ENCODE measurements at regions not wholly inside any gene's neighbourhood (a gene's known extent, or its start where the extent isn't known, plus 50 kb on each side); places are given as distances from the start of the nearest gene placed in this dataset.

- Histone ChIP-seq H3K4me1 (ENCODE audit: control insufficient read depth in 2 of 2, insufficient read depth in 2 of 2, low read length in 2 of 2) (no peaks in the 10 kb centered on the region), H3K27me3 (ENCODE audit: control insufficient read depth in 2 of 2, insufficient read depth in 2 of 2, low read length in 2 of 2) (no peaks in the 10 kb centered on the region)
These were observed 417.8 kb upstream of the INTU start for GRCh38 chr4:127214931-127215330.

GRCh38 chr4:127217586-127218229, 415.0 kb upstream of the INTU start:
- Histone ChIP-seq H3K27me3 (ENCODE audit: control insufficient read depth in 2 of 2, insufficient read depth in 2 of 2, low read length in 2 of 2) (no peaks in the 10 kb centered on the region), H3K36me3 (ENCODE audit: control insufficient read depth in 2 of 2, insufficient read depth in 2 of 2, low read length in 2 of 2) (no peaks in the 10 kb centered on the region), H3K4me1 (ENCODE audit: control insufficient read depth in 2 of 2, insufficient read depth in 2 of 2, low read length in 2 of 2) (no peaks in the 10 kb centered on the region), H3K9ac (ENCODE audit: low read depth in 1 of 2, low read length in 2 of 2) (no peak overlapping the region), H3K9me3 (ENCODE audit: control insufficient read depth in 2 of 2, low read length in 2 of 2) (no peaks in the 10 kb centered on the region), H3K27ac (ENCODE audit: low read depth in 2 of 2, low read length in 2 of 2) (no peak overlapping the region), H3K4me3 (ENCODE audit: low read length in 2 of 2) (no peak overlapping the region)

More at GRCh38 chr4:127214931-127215330, 417.8 kb upstream of the INTU start:
- Histone ChIP-seq H3K9ac (ENCODE audit: low read depth in 1 of 2, low read length in 2 of 2) (no peak overlapping the region), H3K36me3 (ENCODE audit: control insufficient read depth in 2 of 2, insufficient read depth in 2 of 2, low read length in 2 of 2) (no peaks in the 10 kb centered on the region), H3K27ac (ENCODE audit: low read depth in 2 of 2, low read length in 2 of 2) (no peak overlapping the region), H3K4me3 (ENCODE audit: low read length in 2 of 2) (no peak overlapping the region), H3K9me3 (ENCODE audit: control insufficient read depth in 2 of 2, low read length in 2 of 2) (peaks cover 0 to under 1% of the 10 kb centered on the region in 2 donors)

DNA sequence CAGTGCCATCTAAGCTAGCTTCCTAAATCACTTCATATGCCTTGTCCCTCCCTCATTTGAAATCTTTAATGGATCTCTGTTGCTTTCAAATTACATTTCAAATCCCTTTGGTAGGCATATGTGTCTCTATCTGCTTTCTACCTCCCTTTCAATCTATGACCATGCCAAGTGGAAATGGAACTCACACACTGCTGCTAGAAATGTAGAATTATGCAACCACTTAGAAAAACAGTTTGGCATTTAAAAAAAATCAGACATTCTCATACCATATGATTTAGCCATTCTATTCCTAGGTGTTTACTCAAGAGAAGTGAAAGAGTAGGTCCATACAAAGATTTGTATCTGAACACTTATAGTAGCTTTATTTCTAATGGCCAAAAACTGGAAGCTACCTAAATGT, 413.5 kb upstream of the INTU start:
- Histone ChIP-seq H3K9me3 (ENCODE audit: control insufficient read depth in 2 of 2, low read length in 2 of 2) (no peaks in the 10 kb centered on the region), H3K27me3 (ENCODE audit: control insufficient read depth in 2 of 2, insufficient read depth in 2 of 2, low read length in 2 of 2) (no peaks in the 10 kb centered on the region), H3K4me1 (ENCODE audit: control insufficient read depth in 2 of 2, insufficient read depth in 2 of 2, low read length in 2 of 2) (no peaks in the 10 kb centered on the region), H3K36me3 (ENCODE audit: control insufficient read depth in 2 of 2, insufficient read depth in 2 of 2, low read length in 2 of 2) (no peaks in the 10 kb centered on the region), H3K4me3 (ENCODE audit: low read length in 2 of 2) (no peak overlapping the region), H3K9ac (ENCODE audit: low read depth in 1 of 2, low read length in 2 of 2) (no peak overlapping the region), H3K27ac (ENCODE audit: low read depth in 2 of 2, low read length in 2 of 2) (no peak overlapping the region)

- no peaks in the 10 kb centered on the region for H3K27me3 ChIP-seq (ENCODE audit: control insufficient read depth in 2 of 2, insufficient read depth in 2 of 2, low read length in 2 of 2)
- peaks cover 0 to 4% of the 10 kb centered on the region in 2 donors for H3K9me3 ChIP-seq (ENCODE audit: control insufficient read depth in 2 of 2, low read length in 2 of 2)
- no peaks in the 10 kb centered on the region for H3K36me3 ChIP-seq (ENCODE audit: control insufficient read depth in 2 of 2, insufficient read depth in 2 of 2, low read length in 2 of 2)
- no peak overlapping the region for H3K9ac ChIP-seq (ENCODE audit: low read depth in 1 of 2, low read length in 2 of 2)
- H3K27ac ChIP-seq (ENCODE audit: low read depth in 2 of 2, low read length in 2 of 2): no peak overlapping the region
- H3K4me1 ChIP-seq (ENCODE audit: control insufficient read depth in 2 of 2, insufficient read depth in 2 of 2, low read length in 2 of 2): no peaks in the 10 kb centered on the region
- H3K4me3 ChIP-seq (ENCODE audit: low read length in 2 of 2): no peak overlapping the region
These were observed 408.2 kb upstream of the INTU start for GRCh38 chr4:127224556-127224955.

- Histone ChIP-seq H3K4me1 (ENCODE audit: control insufficient read depth in 2 of 2, insufficient read depth in 2 of 2, low read length in 2 of 2) (no peaks in the 10 kb centered on the region), H3K4me3 (ENCODE audit: low read length in 2 of 2) (no peak overlapping the region), H3K9me3 (ENCODE audit: control insufficient read depth in 2 of 2, low read length in 2 of 2) (peaks cover 0 to 8% of the 10 kb centered on the region in 2 donors), H3K27me3 (ENCODE audit: control insufficient read depth in 2 of 2, insufficient read depth in 2 of 2, low read length in 2 of 2) (no peaks in the 10 kb centered on the region), H3K9ac (ENCODE audit: low read depth in 1 of 2, low read length in 2 of 2) (no peak overlapping the region), H3K27ac (ENCODE audit: low read depth in 2 of 2, low read length in 2 of 2) (no peak overlapping the region), H3K36me3 (ENCODE audit: control insufficient read depth in 2 of 2, insufficient read depth in 2 of 2, low read length in 2 of 2) (no peaks in the 10 kb centered on the region)
These were observed 402.7 kb upstream of the INTU start for GRCh38 chr4:127229855-127230608.

DNA sequence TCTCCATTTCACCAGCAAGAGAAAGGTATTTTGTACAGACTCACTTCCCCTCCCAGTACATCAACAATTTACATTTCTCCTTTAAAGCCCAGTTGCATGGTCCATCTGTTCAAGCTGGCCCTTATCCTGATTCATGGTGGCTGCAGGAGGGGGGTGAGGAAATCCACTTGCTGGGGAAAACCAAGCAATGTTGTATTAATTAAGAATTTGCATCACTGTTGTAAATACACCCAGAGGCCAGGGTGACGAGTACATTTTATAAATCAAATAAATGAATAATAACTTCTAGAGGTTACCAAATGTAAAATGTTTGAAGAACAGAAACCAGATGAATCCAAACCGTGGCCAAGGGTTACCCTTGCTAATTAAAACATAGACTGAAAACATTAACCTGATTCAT, 395.9 kb upstream of the INTU start:
- Histone ChIP-seq H3K27me3 (ENCODE audit: control insufficient read depth in 2 of 2, insufficient read depth in 2 of 2, low read length in 2 of 2) (no peaks in the 10 kb centered on the region), H3K4me3 (ENCODE audit: low read length in 2 of 2) (no peak overlapping the region), H3K9ac (ENCODE audit: low read depth in 1 of 2, low read length in 2 of 2) (no peak overlapping the region), H3K9me3 (ENCODE audit: control insufficient read depth in 2 of 2, low read length in 2 of 2) (peaks cover 0 to 4% of the 10 kb centered on the region in 2 donors), H3K36me3 (ENCODE audit: control insufficient read depth in 2 of 2, insufficient read depth in 2 of 2, low read length in 2 of 2) (no peaks in the 10 kb centered on the region), H3K4me1 (ENCODE audit: control insufficient read depth in 2 of 2, insufficient read depth in 2 of 2, low read length in 2 of 2) (no peaks in the 10 kb centered on the region), H3K27ac (ENCODE audit: low read depth in 2 of 2, low read length in 2 of 2) (no peak overlapping the region)

DNA sequence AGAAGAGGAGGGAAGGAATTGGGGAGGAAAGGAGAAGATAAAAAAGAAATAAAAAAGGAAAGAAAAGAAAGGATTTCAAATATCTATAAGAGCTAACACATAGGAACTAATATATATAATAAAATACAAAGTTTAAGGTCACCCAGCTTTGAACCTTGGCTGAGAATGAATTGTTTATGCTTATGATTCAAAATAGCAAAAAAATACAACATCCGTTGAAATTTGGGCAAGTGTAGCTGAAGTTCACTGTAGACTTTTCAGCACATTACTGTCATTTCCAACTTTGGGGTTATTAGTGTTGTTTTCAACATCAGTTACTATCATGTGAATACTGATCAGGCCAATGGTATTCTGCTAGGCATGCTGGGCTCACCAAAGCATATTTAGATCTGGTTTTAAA, 395.2 kb upstream of the INTU start:
- Histone ChIP-seq H3K9ac (ENCODE audit: low read depth in 1 of 2, low read length in 2 of 2) (no peak overlapping the region), H3K36me3 (ENCODE audit: control insufficient read depth in 2 of 2, insufficient read depth in 2 of 2, low read length in 2 of 2) (no peaks in the 10 kb centered on the region), H3K9me3 (ENCODE audit: control insufficient read depth in 2 of 2, low read length in 2 of 2) (peaks cover 0 to 4% of the 10 kb centered on the region in 2 donors), H3K27me3 (ENCODE audit: control insufficient read depth in 2 of 2, insufficient read depth in 2 of 2, low read length in 2 of 2) (no peaks in the 10 kb centered on the region), H3K4me1 (ENCODE audit: control insufficient read depth in 2 of 2, insufficient read depth in 2 of 2, low read length in 2 of 2) (no peaks in the 10 kb centered on the region), H3K4me3 (ENCODE audit: low read length in 2 of 2) (no peak overlapping the region), H3K27ac (ENCODE audit: low read depth in 2 of 2, low read length in 2 of 2) (no peak overlapping the region)

DNA sequence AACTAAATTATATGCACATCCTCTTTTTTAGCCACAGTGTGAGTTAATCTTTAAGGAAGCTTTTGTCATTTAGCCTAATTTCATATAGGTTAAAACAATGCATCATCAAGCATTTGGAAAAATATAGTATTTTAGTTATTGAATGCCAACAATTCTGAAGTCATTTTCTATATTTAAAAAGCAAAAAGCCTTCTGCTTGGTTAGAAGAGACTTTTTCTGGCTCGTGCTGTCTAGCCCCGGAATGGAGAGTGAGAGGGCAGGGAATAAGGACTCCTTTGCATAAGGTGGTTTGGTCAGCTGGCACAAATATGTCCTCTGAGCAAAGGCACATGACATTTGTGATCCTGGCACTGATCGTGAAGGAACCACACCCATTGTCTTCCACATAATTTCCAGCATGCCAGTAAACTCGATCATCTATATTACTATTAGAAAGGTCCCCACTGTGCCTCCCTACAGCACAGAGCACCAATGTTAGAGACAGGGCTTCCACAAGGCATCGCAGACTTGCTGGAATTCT, 393.7 kb upstream of the INTU start:
- no peak overlapping the region for H3K27ac ChIP-seq (ENCODE audit: low read depth in 2 of 2, low read length in 2 of 2)
- no peaks in the 10 kb centered on the region for H3K36me3 ChIP-seq (ENCODE audit: control insufficient read depth in 2 of 2, insufficient read depth in 2 of 2, low read length in 2 of 2)
- H3K4me1 ChIP-seq (ENCODE audit: control insufficient read depth in 2 of 2, insufficient read depth in 2 of 2, low read length in 2 of 2): no peaks in the 10 kb centered on the region
- H3K9me3 ChIP-seq (ENCODE audit: control insufficient read depth in 2 of 2, low read length in 2 of 2): peaks cover 0 to 4% of the 10 kb centered on the region in 2 donors
- H3K4me3 ChIP-seq (ENCODE audit: low read length in 2 of 2): no peak overlapping the region
- no peak overlapping the region for H3K9ac ChIP-seq (ENCODE audit: low read depth in 1 of 2, low read length in 2 of 2)
- H3K27me3 ChIP-seq (ENCODE audit: control insufficient read depth in 2 of 2, insufficient read depth in 2 of 2, low read length in 2 of 2): no peaks in the 10 kb centered on the region

DNA sequence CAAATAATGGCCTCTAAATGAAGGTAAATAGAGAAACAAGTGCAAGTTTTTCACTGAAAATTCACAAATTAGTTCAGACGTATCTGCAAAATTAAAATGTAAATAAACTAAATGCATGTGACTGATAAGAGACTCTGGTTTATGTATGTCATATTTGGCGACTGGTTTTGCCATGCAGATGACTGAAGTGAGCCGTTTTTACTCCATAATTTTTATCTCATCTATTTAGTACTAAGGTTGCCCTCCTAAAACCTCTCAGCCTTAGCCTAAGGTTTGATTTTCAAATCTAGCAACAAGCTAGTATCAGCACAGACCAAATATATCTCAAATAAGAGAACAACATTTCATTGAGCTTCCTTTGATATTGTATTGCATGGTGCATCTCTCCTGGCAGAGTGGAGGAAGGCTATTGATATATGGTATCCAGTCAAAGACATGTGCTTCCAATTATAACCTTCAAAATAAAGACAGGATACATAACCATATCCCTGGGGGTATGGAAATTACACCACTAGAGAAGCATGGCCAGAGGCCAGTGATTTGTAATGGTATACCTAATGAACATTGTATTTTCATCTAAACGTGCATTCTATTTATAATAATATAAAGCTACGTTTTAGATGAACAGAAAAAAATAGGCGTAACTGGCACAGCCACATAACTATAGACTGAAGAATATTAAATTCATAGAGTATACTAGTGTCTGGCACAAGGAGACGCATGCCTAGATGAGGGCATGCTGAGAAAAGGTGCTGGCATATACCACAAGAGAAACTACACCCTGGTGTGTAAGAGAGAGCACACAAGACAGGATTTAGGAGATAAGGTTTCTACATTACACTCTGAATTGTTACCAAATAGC, 392.6 kb upstream of the INTU start:
- Histone ChIP-seq H3K36me3 (ENCODE audit: control insufficient read depth in 2 of 2, insufficient read depth in 2 of 2, low read length in 2 of 2) (no peaks in the 10 kb centered on the region), H3K4me3 (ENCODE audit: low read length in 2 of 2) (no peak overlapping the region), H3K4me1 (ENCODE audit: control insufficient read depth in 2 of 2, insufficient read depth in 2 of 2, low read length in 2 of 2) (no peaks in the 10 kb centered on the region), H3K9me3 (ENCODE audit: control insufficient read depth in 2 of 2, low read length in 2 of 2) (no peaks in the 10 kb centered on the region), H3K9ac (ENCODE audit: low read depth in 1 of 2, low read length in 2 of 2) (no peak overlapping the region), H3K27ac (ENCODE audit: low read depth in 2 of 2, low read length in 2 of 2) (no peak overlapping the region), H3K27me3 (ENCODE audit: control insufficient read depth in 2 of 2, insufficient read depth in 2 of 2, low read length in 2 of 2) (no peaks in the 10 kb centered on the region)

GRCh38 chr4:127240764-127241105, 392.0 kb upstream of the INTU start:
- no peaks in the 10 kb centered on the region for H3K36me3 ChIP-seq (ENCODE audit: control insufficient read depth in 2 of 2, insufficient read depth in 2 of 2, low read length in 2 of 2)
- H3K9me3 ChIP-seq (ENCODE audit: control insufficient read depth in 2 of 2, low read length in 2 of 2): no peaks in the 10 kb centered on the region
- no peaks in the 10 kb centered on the region for H3K27me3 ChIP-seq (ENCODE audit: control insufficient read depth in 2 of 2, insufficient read depth in 2 of 2, low read length in 2 of 2)
- H3K27ac ChIP-seq (ENCODE audit: low read depth in 2 of 2, low read length in 2 of 2): no peak overlapping the region
- no peak overlapping the region for H3K9ac ChIP-seq (ENCODE audit: low read depth in 1 of 2, low read length in 2 of 2)
- H3K4me3 ChIP-seq (ENCODE audit: low read length in 2 of 2): no peak overlapping the region
- no peaks in the 10 kb centered on the region for H3K4me1 ChIP-seq (ENCODE audit: control insufficient read depth in 2 of 2, insufficient read depth in 2 of 2, low read length in 2 of 2)

All from mucosa of rectum (tissue), 2 donors.